ENCODE measurements at regions not wholly inside any gene's neighbourhood (a gene's known extent, or its start where the extent isn't known, plus 50 kb on each side); places are given as distances from the start of the nearest gene placed in this dataset.

- Histone ChIP-seq H3K9me3 (no peaks in the 10 kb centered on the region), H3K36me3 (no peaks in the 10 kb centered on the region), H3K4me3 (no peak overlapping the region), H3K4me1 (no peaks in the 10 kb centered on the region), H3K27me3 (no peaks in the 10 kb centered on the region), H3K27ac (no peak overlapping the region)
- no peak for DNase-seq
- TF ChIP-seq, protein P1, sequence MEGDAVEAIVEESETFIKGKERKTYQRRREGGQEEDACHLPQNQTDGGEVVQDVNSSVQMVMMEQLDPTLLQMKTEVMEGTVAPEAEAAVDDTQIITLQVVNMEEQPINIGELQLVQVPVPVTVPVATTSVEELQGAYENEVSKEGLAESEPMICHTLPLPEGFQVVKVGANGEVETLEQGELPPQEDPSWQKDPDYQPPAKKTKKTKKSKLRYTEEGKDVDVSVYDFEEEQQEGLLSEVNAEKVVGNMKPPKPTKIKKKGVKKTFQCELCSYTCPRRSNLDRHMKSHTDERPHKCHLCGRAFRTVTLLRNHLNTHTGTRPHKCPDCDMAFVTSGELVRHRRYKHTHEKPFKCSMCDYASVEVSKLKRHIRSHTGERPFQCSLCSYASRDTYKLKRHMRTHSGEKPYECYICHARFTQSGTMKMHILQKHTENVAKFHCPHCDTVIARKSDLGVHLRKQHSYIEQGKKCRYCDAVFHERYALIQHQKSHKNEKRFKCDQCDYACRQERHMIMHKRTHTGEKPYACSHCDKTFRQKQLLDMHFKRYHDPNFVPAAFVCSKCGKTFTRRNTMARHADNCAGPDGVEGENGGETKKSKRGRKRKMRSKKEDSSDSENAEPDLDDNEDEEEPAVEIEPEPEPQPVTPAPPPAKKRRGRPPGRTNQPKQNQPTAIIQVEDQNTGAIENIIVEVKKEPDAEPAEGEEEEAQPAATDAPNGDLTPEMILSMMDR (IDR thresholded peaks at IDR 0.05): no peak
- no peak for TF ChIP-seq POLR2A (IDR thresholded peaks at IDR 0.05)
- intact Hi-C loops (cut with DNase I; ENCODE audit: low total_unique reads): no loop called here
Measured at GRCh38 chr2:144126302-144126701, 393.6 kb downstream of the ZEB2 start.

GRCh38 chr2:144125751-144126150, 394.2 kb downstream of the ZEB2 start:
- no peak for DNase-seq
- H3K4me3 ChIP-seq: no peak overlapping the region
- H3K9me3 ChIP-seq: no peaks in the 10 kb centered on the region
- no peaks in the 10 kb centered on the region for H3K4me1 ChIP-seq
- no peaks in the 10 kb centered on the region for H3K36me3 ChIP-seq
- no peak overlapping the region for H3K27ac ChIP-seq
- H3K27me3 ChIP-seq: no peaks in the 10 kb centered on the region
- intact Hi-C loops (cut with DNase I; ENCODE audit: low total_unique reads): no loop called here
- TF ChIP-seq, protein P1 (IDR thresholded peaks at IDR 0.05): no peak

DNA sequence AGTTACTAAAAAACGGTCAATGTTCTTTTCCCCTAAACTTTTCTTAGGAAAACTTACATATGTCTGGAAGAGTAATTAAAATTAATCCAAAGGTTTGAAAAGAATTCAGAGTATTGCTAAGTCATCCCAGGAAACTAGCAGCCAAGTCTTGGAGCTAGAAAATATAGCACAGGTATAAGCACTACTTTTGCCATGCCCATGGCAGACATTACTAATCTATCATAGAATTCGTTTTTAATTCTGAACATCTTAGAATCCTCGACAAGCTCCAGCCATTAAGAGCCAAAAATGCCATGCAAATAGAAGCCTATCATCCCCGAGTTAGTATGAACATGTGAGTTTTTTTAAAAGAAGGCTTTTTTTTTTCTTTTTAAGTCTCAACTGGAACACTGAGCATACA, 395.0 kb downstream of the ZEB2 start:
- Histone ChIP-seq H3K27ac (no peak overlapping the region), H3K4me3 (no peak overlapping the region), H3K9me3 (no peaks in the 10 kb centered on the region), H3K27me3 (no peaks in the 10 kb centered on the region), H3K4me1 (no peaks in the 10 kb centered on the region), H3K36me3 (no peaks in the 10 kb centered on the region)
- intact Hi-C loops (cut with DNase I; ENCODE audit: low total_unique reads): no loop called here
- no peak for DNase-seq
- TF ChIP-seq, protein P1 (IDR thresholded peaks at IDR 0.05): no peak
- TF ChIP-seq POLR2A (IDR thresholded peaks at IDR 0.05): no peak

- no peak overlapping the region for H3K27ac ChIP-seq
- DNase-seq: no peak
- H3K4me1 ChIP-seq: no peaks in the 10 kb centered on the region
- no peaks in the 10 kb centered on the region for H3K36me3 ChIP-seq
- no peak for TF ChIP-seq POLR2A (IDR thresholded peaks at IDR 0.05)
- TF ChIP-seq, protein P1 (IDR thresholded peaks at IDR 0.05): no peak
- no peak overlapping the region for H3K4me3 ChIP-seq
- intact Hi-C loops (cut with DNase I; ENCODE audit: low total_unique reads): no loop called here
- H3K9me3 ChIP-seq: no peaks in the 10 kb centered on the region
- H3K27me3 ChIP-seq: no peaks in the 10 kb centered on the region
Measured at GRCh38 chr2:144120487-144120886, 399.4 kb downstream of the ZEB2 start.

GRCh38 chr2:144117086-144117485, 402.8 kb downstream of the ZEB2 start:
- H3K27me3 ChIP-seq: no peaks in the 10 kb centered on the region
- intact Hi-C loops (cut with DNase I; ENCODE audit: low total_unique reads): no loop called here
- DNase-seq: no peak
- no peaks in the 10 kb centered on the region for H3K4me1 ChIP-seq
- no peaks in the 10 kb centered on the region for H3K9me3 ChIP-seq
- TF ChIP-seq, protein P1 (IDR thresholded peaks at IDR 0.05): no peak
- no peak for TF ChIP-seq POLR2A (IDR thresholded peaks at IDR 0.05)
- no peak overlapping the region for H3K27ac ChIP-seq
- H3K4me3 ChIP-seq: no peak overlapping the region
- no peaks in the 10 kb centered on the region for H3K36me3 ChIP-seq

Data from uterus (tissue), 3 donors.